ENCODE measurements at regions not wholly inside any gene's neighbourhood (a gene's known extent, or its start where the extent isn't known, plus 50 kb on each side); places are given as distances from the start of the nearest gene placed in this dataset.

- POLR2A ChIA-PET (ENCODE audit: unreplicated experiment): no interaction called here
- H3K4me1 ChIP-seq (ENCODE audit: control insufficient read depth, insufficient read depth, low read length): no peaks in the 10 kb centered on the region
- H4K20me1 ChIP-seq (ENCODE audit: insufficient read depth, low read length): no peaks in the 10 kb centered on the region
- no TSS peak for BruUV-seq (replicated peaks)
- DNase-seq (no peak), ATAC-seq (ENCODE audit: low read depth) (no peak)
- no peak overlapping the region for H4K5ac ChIP-seq (ENCODE audit: low read depth, low read length)
- H2AFZ ChIP-seq (replicated peaks; ENCODE audit: low read length, poor library complexity): no peak overlapping the region
- H3K23ac ChIP-seq (ENCODE audit: low read depth, low read length): no peak overlapping the region
- 55% methylated on average over 5 of the region's 6 CpGs; no CpG with 5 or more reads in 1 of the 2 experiments for WGBS, 2 experiments (ENCODE audit: extremely low coverage in 2 of 2, insufficient read length in 1 of 2)
- no peak overlapping the region for H4K91ac ChIP-seq (ENCODE audit: insufficient read depth, low read depth, low read length)
- no peak overlapping the region for H2AK5ac ChIP-seq (ENCODE audit: low read depth, low read length)
- no peaks in the 10 kb centered on the region for H3K36me3 ChIP-seq (ENCODE audit: control insufficient read depth, insufficient read depth, low read length)
- no peak overlapping the region for H2BK15ac ChIP-seq (ENCODE audit: low read depth, low read length)
- no peaks in the 10 kb centered on the region for H3K9me1 ChIP-seq (ENCODE audit: insufficient read depth, low read length)
- no peak overlapping the region for H3K14ac ChIP-seq (replicated peaks; ENCODE audit: low read depth, low read length)
- H2AK9ac ChIP-seq (replicated peaks; ENCODE audit: low read depth, low read length, poor library complexity): no peak overlapping the region
- no peak overlapping the region for H3K27ac ChIP-seq (ENCODE audit: insufficient read depth, low read length)
- no peak overlapping the region for H2BK5ac ChIP-seq (ENCODE audit: low read depth, low read length, poor library complexity, severe bottlenecking)
- in situ Hi-C loops (cut with MboI; ENCODE audit: low sequenced_read_pairs) (no loop called here), intact Hi-C loops (cut with micrococcal nuclease) (no loop called here), dilution Hi-C loops (cut with HindIII; ENCODE audit: low sequenced_read_pairs, unreplicated experiment) (no loop called here)
- H3K9me3 ChIP-seq (ENCODE audit: control insufficient read depth, insufficient read depth, low read length): no peaks in the 10 kb centered on the region
- H3K27me3 ChIP-seq (ENCODE audit: control insufficient read depth, insufficient read depth, low read length): no peaks in the 10 kb centered on the region
- CTCF ChIA-PET: interaction anchor here (0.6 to 0.7 kb wide), 3 partner anchors 8 to 1121 kb away, joined by 3 to 4 read pairs (median 3); no protein-coding TSS in a partner anchor
- H2BK20ac ChIP-seq (ENCODE audit: low read depth, low read length): no peak overlapping the region
- no peak for TF ChIP-seq FOS (IDR thresholded peaks at IDR 0.05; ENCODE audit: low read depth, low read length)
- no peak for TF ChIP-seq MXI1 (IDR thresholded peaks at IDR 0.05; ENCODE audit: borderline replicate concordance, low read depth, low read length)
- no peak for TF ChIP-seq RFX5 (IDR thresholded peaks at IDR 0.05; ENCODE audit: low read depth, low read length)
- no peak for TF ChIP-seq MAZ (IDR thresholded peaks at IDR 0.05; ENCODE audit: borderline replicate concordance, low read depth, low read length)
- TF ChIP-seq POLR2A (IDR thresholded peaks at IDR 0.05; ENCODE audit: low read depth, low read length): no peak
- TF ChIP-seq, protein P1, sequence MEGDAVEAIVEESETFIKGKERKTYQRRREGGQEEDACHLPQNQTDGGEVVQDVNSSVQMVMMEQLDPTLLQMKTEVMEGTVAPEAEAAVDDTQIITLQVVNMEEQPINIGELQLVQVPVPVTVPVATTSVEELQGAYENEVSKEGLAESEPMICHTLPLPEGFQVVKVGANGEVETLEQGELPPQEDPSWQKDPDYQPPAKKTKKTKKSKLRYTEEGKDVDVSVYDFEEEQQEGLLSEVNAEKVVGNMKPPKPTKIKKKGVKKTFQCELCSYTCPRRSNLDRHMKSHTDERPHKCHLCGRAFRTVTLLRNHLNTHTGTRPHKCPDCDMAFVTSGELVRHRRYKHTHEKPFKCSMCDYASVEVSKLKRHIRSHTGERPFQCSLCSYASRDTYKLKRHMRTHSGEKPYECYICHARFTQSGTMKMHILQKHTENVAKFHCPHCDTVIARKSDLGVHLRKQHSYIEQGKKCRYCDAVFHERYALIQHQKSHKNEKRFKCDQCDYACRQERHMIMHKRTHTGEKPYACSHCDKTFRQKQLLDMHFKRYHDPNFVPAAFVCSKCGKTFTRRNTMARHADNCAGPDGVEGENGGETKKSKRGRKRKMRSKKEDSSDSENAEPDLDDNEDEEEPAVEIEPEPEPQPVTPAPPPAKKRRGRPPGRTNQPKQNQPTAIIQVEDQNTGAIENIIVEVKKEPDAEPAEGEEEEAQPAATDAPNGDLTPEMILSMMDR (conservative IDR thresholded peaks at IDR 0.05; ENCODE audit: low read depth, low read length): no peak
- no peak for TF ChIP-seq NFE2L2 (IDR thresholded peaks at IDR 0.05; ENCODE audit: low read depth, low read length)
- no peak for TF ChIP-seq BHLHE40 (IDR thresholded peaks at IDR 0.05; ENCODE audit: low read depth, low read length)
- TF ChIP-seq MAFK (IDR thresholded peaks at IDR 0.05; ENCODE audit: low read depth, low read length): no peak
- no peak for TF ChIP-seq SMC3 (IDR thresholded peaks at IDR 0.05; ENCODE audit: low read depth, low read length)
- TF ChIP-seq RCOR1 (IDR thresholded peaks at IDR 0.05; ENCODE audit: insufficient replicate concordance, low read length): no peak
- no peak for TF ChIP-seq ELK1 (IDR thresholded peaks at IDR 0.05; ENCODE audit: borderline replicate concordance, low read depth, low read length)
- no peak for TF ChIP-seq USF2 (IDR thresholded peaks at IDR 0.05; ENCODE audit: low read depth, low read length)
- no peak for TF ChIP-seq CEBPB (IDR thresholded peaks at IDR 0.05; ENCODE audit: low read depth, low read length)
- TF ChIP-seq CHD1 (IDR thresholded peaks at IDR 0.05; ENCODE audit: low read depth, low read length): no peak
- H3K4me3 ChIP-seq (ENCODE audit: insufficient read depth, low read depth, low read length): no peak overlapping the region
- H3K4ac ChIP-seq (ENCODE audit: low read depth, low read length): no peak overlapping the region
- no peak overlapping the region for H4K8ac ChIP-seq (ENCODE audit: low read depth in 2 of 2, low read length in 2 of 2)
- H3K4me2 ChIP-seq (ENCODE audit: low read depth, low read length): no peak overlapping the region
- no peak overlapping the region for H3K56ac ChIP-seq (ENCODE audit: extremely low read depth, insufficient read depth, low read length)
- H2BK120ac ChIP-seq (ENCODE audit: low read depth, low read length): no peak overlapping the region
- no peak overlapping the region for H3K9ac ChIP-seq (ENCODE audit: low read depth, low read length)
- no peak overlapping the region for H3K18ac ChIP-seq (ENCODE audit: low read depth, low read length)
- H3K79me1 ChIP-seq (ENCODE audit: low read depth in 1 of 2, low read length in 2 of 2): no peaks in the 10 kb centered on the region
Observed at GRCh38 chr7:65809259-65809981, 63.5 kb upstream of the VKORC1L1 start.

Measured in IMR-90 (cell line).